GM19239 (cell line): ENCODE measurements at regions not wholly inside any gene's neighbourhood (a gene's known extent, or its start where the extent isn't known, plus 50 kb on each side); places are given as distances from the start of the nearest gene placed in this dataset.

Source experiments
- DNase-seq: peaks from one replicate; pipeline ENCODE4 v3.0.0; 2011; ENCODE audit warnings: low spot score; ENCODE audit not compliant: insufficient read length
- FAIRE-seq: peaks from 2 replicates; lab custom pipeline; 2011; peaks lifted over from hg19 to GRCh38; lab: Jason Lieb, UNC

DNA sequence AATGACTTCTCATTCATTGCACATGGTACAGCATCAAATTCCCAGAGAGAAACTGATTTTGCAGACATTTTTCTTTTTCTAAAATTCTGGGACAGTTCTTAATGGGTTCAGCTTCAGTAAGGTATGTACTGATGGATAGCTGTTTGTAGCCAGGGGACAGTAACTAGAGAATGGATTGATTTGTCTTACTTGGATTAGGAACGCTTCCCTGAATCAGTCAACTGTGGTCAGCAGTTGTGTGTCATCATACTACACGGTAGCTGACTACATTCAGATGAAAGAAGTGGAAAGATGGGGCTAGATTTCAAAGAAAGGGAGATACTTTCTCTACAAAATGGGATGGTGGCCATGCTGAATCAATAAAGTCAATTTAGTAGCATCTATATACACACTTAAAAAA is 431.4 kb downstream of the GRB14 start:
- no peak for FAIRE-seq
- DNase-seq = no peak

DNA sequence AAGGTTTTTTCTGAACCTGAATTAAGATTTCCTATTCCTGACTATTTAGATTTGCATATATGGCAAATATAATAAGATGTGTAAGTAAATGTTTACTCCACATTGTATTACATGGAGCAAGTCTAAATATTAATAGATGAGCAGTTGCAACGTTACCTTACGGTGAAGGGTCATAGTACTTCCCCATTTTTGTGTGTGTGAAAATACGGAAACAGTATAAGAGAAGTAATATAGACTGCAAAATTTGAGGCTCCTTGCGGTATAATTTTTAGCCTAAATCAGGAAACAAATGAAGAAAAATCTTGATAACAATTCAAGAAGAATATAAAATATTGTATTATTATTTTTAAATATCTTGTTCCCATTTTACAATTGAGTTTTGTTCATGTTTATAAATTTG is 434.2 kb downstream of the GRB14 start:
- FAIRE-seq (no peak), DNase-seq (no peak)

DNA sequence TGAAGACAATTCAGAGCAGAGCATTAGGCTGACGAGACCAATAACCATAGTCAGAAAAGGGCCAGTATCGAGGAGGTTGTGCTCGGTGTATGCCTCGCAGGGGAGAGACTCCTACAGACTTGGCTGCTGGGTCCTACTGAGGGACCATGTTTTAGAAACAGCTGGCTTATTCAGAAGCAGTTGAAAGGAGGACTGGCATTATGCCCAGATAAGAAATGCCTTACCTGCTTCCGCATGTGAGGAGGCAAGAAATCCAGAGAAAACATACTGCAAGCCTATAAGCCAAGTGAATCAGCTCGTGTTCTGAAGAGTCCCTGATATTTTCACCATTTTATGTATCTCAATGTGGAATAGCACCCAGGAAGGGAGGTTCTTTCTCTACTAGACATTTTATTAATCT is 434.7 kb downstream of the GRB14 start:
- DNase-seq = no peak
- FAIRE-seq = no peak

DNA sequence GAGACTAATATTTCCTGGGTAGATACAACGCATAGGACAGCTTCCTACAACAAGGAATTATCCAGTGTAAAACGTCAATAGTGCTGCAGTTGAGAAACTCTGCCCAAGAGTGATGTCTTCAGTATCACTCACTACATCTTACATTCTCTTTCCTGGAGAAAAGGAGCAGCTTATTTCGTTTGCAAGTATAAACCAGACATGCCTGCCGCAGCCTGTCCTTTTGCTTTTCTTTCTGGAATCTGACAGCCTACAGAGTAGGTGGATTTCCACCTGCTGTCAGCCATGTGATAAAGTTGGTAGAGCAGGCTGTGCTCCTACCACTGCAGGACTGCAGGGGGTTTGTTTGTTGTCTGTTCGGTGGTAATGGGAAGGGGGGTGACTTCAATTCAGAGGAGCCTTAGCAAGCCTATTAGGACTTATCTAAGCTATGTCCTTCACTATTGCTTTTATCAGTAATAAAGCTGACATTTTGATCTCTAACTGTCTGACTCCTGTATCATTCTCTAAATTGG is 439.1 kb downstream of the GRB14 start:
- no peak for DNase-seq
- FAIRE-seq = no peak

DNA sequence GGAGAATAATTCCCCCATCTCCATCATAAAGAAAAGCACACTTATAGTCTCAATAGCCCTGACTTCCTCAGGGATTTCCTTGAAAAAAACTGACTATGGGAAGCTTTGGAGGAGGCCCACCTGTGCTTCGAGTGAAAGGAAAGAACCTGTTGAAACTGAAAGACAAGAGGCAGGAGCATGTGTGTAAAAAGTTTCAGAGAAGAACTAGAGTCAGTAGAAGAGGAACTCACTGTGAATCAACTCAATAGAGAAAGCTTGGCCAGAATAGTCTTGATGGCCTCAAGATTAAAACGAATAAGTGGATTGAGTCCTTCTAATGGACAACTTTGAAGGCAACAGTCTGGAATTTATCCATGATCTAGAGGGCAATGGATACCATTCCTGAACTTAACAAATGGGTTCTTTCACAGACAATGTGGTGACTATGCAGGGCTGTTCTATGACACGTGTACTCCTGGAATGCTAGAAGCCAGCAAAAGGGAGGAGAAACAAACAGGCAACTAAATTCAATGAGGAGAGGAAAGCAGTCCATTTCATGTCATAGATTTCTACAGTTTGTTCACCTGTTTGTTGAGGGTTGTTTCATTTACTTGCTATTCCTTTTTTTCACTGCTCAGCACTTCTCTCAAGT is 442.3 kb downstream of the GRB14 start:
- FAIRE-seq = no peak
- no peak for DNase-seq

DNA sequence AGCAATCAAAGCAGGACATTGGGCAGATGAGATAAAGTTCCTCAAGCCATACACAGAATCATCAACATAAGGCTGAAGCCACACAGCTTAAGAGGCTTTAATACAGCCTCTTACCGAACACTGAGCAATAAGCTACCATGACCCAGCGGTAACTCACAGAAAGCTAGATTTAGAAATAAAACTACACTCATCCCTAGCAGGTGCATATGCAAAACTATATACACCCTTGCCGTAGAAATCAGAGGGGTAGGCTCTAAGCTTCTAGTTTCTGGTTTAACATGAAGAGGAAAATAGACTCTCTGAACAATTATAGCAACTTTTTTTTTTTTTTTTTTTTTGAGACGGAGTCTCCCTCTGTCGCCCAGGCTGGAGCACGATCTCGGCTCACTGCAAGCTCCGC is 428.8 kb upstream of the FIGN start:
- no peak for FAIRE-seq
- DNase-seq = no peak

DNA sequence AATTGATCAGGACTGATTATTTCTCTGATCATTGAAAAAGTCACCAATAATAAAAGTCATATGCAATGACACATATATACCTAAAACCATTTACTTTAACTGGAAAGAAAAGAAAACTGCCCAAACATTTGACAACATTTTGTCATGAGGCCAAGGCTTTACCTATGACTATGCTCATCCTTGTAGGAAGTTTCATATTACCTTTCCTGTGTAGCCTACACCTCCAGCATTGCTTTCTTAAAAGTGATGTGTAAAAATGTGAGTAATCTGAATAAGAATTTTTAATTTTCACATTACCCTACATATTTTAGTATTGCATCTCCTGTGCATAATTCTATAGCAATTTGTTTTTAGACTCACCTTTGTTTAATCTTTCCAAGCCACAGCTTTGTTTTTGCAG is 419.8 kb upstream of the FIGN start:
- no peak for FAIRE-seq
- DNase-seq = no peak

DNA sequence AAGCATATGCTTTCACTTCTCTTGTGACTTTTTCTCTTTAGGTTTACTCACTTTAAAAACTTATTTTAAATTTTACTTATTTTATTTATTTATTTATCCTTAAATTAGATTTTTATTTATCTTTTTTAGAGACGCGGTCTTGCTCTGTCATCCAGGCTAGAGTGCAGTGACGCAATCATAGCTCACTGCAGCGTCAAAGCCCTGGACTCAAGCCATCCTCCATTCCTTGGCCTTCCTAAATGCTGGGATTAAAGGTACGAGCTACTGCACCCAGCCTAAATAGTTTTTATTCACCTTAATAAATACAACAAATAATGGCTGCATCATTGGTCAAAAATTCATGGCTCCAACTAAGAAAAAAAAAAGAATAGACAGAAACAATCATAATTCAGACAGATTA is 415.7 kb upstream of the FIGN start:
- DNase-seq = no peak
- FAIRE-seq = no peak

DNA sequence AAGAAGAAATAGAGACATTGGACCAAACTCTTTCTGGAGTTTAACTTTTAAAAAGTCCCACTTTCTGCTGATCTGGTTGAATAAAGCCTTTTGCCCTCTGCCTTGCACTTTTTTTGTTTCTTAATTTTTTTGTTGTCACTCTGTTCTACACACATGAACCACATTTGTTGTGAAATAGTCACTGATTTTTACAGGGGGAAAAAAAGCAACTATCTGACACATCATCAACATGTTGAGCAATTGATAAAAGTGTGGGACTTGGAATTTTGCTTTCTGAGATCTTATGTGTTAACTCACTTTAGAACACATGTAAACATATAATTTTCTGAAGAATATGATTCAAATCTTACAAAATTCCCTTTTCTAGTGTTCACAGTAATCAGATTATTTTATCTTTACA is 414.8 kb upstream of the FIGN start:
- DNase-seq (no peak), FAIRE-seq (no peak)

DNA sequence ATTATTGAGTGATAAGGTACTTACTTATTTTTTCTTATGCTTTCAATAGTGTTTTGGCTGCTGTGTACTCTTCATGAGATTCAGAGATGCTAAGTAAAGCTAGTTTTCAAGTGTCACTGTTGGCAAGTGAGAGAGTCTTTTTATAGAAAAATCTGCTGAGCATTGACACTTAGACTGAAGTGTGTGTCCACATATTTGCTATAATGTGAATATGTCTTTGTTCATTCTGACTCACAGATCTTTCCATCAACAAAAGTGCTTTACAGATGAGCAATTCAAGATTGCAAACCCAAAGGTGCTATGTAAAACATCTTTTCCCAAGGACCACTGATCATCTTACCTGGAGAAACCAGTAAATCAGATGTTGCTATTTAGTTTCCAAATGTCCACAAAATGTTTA is 410.6 kb upstream of the FIGN start:
- no peak for DNase-seq
- no peak for FAIRE-seq

DNA sequence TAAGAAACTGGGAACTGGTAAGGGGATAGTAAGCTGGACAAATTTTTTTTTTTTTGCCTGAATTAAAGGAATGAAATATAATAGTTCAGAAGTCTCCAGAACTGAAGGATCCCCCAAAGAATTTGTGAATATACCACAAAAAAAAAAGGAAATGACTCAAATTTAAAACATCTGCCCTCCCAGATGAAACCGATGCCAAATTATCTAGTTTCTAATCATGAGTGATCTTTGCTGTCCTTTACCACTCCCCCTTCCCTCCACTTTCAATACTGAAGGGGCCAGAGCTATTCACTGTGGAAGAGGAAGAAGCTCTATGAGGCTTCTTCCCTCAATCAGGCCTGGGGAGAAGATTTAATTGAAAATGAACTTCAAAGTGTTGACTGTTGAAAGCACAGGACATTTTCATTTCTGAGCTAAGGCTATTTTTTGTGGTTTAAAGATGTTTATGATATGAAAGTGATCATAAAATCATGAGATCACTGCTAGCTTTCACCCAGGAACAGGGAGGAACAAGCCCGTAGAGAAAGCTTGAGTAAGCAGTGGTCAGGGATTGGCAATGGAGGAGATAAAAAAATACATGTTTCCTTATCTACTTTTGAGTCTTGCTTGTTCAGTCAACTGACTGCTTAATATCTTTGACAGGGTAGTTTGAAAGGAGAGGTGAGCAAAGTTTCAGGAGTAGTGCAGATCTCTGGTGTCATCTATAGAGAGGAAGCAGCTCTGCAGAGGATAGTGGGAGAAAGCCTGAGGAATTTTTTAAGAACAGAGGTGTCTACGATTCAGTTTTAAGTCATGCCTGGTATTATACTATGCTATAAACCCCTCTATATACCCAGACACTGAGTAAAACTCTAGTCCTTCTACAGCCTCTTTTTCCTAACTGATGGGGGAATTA is 409.5 kb upstream of the FIGN start:
- FAIRE-seq (no peak), DNase-seq (no peak)

DNA sequence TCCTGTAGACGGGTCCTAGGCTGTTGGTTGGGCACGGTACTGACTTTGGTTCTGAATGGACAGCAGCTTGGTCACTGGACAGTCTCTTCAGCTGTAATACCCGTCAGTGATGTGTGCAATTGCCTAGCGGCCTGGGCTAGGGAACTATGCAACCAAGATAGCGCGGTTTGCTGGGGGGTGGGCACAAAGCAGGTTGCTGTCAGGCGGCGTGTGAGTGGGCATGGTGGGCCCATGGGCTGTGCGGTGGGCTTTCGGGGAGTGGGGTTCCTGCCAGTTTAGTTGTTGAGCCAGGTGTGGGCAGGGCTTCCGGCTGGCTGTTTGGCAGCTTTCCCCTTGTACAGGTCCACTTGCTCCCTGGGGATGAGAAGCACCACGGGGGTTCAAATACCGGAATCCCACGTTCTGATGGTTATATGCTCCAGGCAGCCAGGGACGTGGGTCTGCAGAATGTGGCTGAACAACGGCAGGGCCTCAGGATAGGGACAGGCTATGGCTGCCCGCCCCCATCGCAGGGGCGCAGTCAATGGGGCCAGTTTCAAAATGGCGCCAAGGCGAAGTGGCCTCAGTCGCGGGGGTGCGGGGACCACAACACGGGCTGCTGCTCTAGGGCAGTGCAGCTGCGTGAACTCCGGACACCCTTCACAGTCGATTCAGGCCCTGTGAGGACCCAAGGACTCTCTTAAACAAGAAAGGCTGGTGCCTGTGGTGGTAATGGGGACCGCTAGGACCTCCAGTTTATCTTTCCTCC is 407.5 kb upstream of the FIGN start:
- DNase-seq (no peak), FAIRE-seq (no peak)

DNA sequence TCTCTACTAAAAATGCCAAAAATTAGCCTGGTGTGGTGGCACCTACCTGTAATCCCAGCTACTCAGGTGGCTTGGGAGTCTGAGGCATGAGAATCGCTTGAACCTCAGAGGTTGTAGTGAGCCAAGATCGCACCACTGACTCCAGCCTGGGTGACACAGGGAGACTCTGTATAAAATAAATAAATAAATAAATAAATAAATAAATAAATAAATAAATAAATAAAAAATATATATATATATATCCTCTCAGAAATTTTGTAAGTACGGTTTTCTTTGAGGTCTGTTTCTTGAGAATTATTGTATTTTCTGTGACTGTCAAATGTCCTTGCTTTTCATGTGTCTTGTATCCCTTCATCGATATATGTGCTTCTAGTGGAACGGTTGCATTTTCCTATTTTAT is 406.9 kb upstream of the FIGN start:
- DNase-seq (no peak), FAIRE-seq (no peak)

DNA sequence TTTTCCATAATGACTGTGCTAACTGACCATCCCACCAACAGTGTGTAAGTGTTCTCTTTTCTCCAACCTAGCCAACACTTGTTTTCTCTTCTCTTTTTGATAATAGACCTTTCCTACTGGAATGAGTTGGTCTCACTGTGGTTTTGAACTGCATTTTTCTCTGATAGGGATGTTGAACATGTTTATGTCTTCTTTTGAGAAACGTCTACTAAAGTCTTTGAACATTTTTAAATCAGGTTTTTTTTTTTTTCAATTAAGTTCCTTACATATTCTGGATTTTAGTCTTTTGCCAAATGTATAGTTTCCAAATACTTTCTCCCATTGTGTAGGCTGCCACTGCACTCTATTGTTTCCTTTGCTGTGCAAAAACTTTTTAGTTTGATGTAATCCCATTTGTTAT is 405.5 kb upstream of the FIGN start:
- no peak for DNase-seq
- FAIRE-seq = no peak

DNA sequence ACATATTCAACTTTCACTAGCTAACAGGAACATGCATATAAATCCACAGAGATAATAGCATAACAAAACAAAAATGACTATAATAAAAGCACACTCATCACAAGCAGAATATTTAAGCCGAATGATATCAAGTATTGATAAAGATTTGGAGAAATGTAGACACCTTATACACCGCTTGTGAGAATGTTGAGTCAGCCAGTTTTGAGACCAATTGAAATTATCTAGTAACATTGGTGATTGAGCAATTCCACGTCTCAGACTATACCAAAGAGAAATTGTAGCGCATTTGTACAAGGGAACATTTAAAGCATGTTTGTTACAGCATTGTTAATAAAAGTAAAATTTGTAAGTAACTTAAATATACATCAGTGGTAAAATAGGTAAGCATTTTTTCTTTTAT is 402.9 kb upstream of the FIGN start:
- no peak for DNase-seq
- no peak for FAIRE-seq

DNA sequence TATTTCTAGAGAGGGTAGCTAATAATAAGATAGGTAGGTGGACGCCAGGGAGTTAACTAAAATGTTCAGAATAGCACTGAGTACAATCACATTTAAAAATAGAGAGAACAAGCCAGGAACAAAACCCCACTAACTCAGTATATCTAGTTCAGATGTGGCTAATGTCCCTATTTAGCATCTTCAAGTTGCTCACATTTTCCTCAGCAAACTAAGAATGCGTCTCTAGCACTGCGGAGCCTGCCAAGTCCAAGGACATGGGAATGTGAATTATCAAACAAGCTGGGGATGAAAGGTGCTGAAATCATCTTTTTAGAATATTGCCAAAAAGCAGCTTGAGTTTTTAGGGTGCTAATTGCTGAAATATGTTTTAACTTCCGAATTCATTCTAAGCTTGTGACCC is 398.5 kb upstream of the FIGN start:
- no peak for DNase-seq
- no peak for FAIRE-seq

DNA sequence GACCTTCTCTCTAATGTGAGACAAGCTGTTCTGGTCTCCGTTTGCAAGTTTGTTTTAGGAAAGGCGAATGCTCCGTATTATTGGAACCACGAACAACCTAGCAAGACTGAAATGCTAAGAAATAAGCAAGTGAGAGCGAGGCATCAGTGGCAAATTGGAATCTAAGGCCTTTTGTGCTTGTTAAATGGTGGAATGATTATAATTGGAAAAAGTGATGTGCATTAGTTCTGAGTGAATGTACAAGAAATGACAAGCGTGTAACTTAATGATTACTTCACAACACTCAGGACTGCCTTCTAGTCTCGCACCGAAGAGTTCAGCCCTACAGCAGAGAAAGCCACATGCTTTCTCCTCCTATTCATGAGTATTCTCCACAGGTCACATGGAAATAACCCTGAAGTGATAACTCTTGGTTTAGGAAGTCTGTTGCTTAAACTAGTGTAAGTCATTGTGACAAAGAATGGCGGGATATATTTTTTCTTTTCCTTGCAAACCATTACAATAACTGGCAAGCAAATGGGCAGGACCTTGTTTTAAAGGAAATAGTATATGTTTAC is 392.2 kb upstream of the FIGN start:
- DNase-seq (no peak), FAIRE-seq (no peak)

DNA sequence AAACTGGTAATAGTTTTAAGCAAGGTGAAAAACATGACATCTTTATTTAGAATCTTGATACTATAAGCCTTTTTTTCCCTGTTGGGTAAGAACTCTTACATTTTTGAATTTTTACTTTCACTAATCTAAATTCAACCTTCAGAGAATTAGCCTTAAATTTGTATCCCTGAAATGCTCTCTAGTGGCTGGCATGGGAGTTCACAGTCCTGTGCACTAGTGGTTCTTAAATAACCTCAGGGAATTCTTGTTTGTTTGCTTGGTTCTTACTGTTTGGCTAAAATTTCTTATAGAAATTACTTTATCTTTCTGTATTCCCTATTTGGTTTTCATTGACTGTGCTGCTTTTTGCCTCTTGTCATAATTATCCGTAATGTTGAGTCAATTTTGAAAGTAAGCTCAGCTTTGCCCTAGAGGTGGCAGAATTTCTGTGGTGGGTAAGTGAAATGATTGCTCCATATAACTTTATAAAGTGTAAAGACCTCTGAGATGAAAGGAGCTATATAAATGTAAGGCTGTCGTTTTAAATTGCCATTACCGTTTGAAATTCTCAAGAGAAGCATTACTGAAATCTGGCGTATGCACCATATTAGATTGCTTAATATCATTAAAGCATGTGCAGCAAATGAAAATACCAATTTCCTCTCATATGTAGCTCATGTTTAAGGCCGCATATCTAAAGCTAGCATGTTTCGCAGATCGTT is 391.3 kb upstream of the FIGN start:
- FAIRE-seq = no peak
- DNase-seq = no peak

DNA sequence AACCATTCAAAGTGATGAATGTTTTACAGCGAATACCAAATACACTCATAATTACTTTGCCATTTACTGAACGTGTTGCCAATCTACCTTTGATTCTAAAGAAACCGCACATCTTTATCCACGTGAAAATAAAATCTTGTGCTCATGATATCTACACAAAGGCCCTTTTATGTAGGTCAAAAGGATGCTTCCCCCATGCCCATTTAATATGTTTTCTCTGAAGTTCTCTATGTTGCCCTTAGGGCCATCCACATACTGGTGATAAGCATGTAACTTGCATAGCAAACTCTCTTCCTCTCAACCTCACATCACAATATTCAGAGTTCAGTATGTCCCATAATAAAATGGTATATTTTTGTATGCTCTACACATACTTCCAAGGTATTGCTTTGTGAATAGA is 380.0 kb upstream of the FIGN start:
- DNase-seq = no peak
- no peak for FAIRE-seq

DNA sequence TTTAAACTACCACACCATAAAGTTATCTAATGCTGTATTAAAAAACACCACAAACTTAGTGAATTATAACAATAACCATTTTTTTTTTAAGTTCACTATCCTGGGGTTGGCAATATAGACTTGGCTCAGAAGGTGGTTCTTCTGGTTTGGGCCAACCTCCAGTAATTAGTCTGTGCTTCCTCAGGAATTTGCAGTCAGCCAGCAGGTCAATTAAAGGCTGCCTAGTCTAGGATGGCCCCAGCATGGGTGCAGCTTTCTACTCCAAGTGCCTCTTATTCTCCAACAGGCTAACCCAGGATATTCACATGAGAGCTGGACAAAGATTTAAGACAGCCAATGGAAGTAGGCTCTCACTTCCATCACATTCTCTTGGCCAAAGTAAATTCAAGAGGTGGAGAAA is 379.1 kb upstream of the FIGN start:
- no peak for FAIRE-seq

More for the DNA sequence above, 379.1 kb upstream of the FIGN start:
- DNase-seq = no peak
